Activated CD8-positive, alpha-beta memory T cell treated with anti-CD3 and anti-CD28 coated beads for 4 hours (primary cell): ENCODE measurements at regions not wholly inside any gene's neighbourhood (a gene's known extent, or its start where the extent isn't known, plus 50 kb on each side); places are given as distances from the start of the nearest gene placed in this dataset.
"Not testable (repeated sequence)": the region's sequence is repeated elsewhere in the genome, so short reads cannot be mapped to it uniquely, and the experiment has no call there.

ENCODE experiments used
- DNase-seq, 2 donors: peaks; one replicate each; pipeline ENCODE4 v3.0.0-alpha.2; 2020; ENCODE audit warnings: low read depth in 2 of 2

- DNase-seq: no peak
These were observed 246.6 kb downstream of the RRAGC start for GRCh38 chr1:38612951-38613350.

- no peak for DNase-seq
These were observed 247.8 kb downstream of the RRAGC start for GRCh38 chr1:38611664-38612211.

DNA sequence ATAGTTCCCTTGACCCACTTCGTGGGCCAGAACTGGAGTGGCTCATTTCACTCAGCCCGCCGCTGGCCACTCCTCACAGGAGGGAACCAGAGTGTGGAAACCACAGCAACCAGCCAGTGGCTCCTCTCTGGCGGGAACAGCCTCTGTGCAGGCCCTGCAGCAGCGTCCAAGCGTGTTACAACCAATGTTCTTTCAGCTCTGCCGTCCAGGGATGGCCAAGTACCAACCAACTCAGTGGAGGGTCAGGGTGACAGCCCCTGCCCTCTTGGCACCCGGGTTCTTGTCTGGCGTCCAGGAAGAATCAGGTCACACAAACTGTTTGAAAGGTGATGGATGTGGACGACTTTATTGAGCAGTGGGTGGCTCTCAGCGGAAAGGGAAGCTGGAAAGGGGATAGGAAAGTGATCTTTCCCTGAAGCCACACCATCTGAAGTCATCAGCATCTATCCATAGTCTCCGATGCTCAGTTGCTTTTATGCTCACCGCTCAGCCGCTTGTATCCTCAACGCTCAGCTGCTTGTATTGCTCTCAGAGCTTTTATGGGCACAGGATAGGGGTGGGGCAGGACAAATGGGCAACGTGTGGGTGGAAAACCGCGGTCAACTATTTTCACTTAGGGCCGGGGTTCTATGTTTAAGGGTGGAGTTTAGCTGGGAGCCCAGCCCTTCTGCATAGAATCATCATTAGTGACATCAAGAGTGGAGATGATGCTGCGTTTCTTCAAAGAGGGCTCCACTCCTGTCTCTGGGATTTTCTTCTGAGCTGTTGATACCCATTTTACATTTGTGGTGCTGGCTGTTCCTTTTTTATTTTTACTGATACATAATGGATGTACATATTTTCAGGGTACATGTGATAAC lies 250.2 kb downstream of the RRAGC start:
- DNase-seq: no peak

DNA sequence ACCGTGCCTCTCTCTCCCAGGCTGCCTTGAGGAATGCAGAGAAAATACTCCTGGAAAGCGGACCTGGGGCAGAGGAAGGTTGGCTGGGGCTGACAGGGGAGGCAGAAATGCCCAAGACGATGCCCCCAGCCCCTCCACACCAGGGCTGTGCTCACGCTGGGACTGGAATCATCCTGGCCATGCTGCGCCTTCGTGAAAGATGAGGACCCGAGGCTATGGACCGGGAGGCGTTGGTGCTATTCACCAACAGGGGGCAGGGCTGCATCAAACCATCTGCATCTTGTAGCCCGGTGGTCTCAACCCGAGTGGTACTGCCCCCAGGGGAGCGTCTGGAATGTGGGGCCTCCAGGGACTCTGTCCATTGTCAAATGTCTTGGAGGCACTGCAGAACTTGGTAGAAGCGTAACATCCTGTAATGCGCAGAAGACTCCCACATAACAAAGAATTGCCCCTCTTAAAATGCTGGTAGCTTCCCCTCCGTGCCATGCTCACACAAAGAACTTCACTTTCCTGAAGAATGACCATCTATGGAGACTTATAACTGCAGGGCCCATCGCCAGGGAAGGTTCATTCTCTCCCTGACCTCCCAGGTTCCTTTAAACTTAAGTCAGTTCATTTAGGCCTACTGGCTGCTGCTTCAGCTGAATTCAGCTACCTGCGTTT lies 251.2 kb downstream of the RRAGC start:
- no peak for DNase-seq

GRCh38 chr1:38607526-38607925 lies 252.0 kb downstream of the RRAGC start:
- DNase-seq: no peak

DNA sequence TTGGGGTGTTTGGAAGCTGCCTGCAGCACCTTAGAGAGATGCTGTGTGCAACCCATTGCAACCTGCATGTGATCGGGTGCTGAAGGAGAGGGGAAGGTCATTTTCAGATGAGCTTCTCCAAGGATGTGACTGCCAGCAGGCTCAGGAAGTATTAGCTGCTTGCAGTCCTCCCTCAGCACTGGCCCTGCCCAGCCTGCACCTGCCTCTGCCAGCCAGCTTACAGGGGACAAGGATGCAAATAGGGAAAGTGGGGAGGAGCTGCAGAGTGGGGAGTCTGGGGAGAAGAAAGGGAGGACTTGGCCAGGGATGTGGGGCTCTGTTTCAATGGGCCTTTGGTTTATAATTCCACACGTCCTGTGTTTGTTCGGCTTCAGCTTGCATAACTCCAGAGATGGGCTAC lies 254.5 kb downstream of the RRAGC start:
- no peak for DNase-seq

GRCh38 chr1:38603907-38604306 lies 255.7 kb downstream of the RRAGC start:
- no peak for DNase-seq

- DNase-seq: no peak
These were observed 258.7 kb downstream of the RRAGC start for GRCh38 chr1:38600905-38601304.

DNA sequence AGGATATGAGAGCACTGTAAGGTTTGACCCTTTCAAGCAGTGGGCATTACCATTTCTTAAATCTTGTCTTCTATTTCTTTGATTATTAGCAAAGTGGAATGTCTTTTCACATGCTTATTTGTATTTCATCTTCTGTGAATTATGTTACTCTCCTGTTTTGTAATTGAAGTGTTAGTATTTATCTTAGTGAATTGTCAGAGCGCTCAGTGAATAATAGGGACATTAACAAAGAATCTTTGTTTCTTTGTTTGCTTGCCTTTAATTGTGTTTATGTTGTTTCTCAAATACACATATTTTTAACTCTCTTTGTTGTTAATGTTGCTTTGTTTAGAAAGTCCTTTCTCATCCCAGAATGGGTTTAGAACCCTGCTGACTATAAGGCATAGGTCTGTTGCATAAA lies 259.3 kb downstream of the RRAGC start:
- DNase-seq: no peak

- no peak for DNase-seq
These were observed 261.5 kb downstream of the RRAGC start for GRCh38 chr1:38598118-38598517.

GRCh38 chr1:38589036-38589435 lies 270.5 kb downstream of the RRAGC start:
- DNase-seq: no peak

- DNase-seq: no peak
These were observed 271.8 kb downstream of the RRAGC start for GRCh38 chr1:38587766-38588165.

DNA sequence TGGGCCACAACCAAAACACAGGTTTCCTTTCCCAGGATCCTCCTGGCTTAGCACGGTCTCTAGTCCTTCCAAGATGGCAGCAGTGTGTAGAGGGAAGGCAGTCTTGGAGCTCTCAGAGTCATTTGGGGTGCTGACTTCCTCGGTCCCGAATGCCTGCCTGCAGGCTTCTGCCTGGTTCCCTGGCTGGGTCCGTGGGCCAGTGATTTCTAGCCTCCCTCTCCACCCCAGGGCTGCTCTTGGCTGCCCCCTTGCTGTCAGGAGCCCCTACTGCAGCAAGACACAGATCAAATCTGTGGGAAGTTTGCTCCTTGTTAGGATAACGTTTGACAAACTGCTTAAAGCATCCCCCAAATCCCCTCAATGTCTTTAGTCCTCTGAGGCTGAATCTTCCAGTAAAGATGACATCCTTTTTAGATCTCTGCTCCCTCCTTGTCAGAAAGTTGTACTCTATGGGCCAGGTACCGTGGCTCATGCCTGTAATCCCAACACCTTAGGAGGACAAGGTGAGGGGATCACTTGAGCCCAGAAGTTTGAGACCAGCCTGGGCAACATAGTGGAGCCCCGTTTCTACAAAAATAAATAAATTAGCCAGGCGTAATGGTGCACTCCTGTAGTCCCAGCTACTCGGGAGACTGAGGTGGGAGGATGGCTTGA lies 272.5 kb downstream of the RRAGC start:
- peak in 1 of 2 donors; percentile 2 for DNase-seq

GRCh38 chr1:38585971-38586370 lies 273.6 kb downstream of the RRAGC start:
- DNase-seq: no peak

DNA sequence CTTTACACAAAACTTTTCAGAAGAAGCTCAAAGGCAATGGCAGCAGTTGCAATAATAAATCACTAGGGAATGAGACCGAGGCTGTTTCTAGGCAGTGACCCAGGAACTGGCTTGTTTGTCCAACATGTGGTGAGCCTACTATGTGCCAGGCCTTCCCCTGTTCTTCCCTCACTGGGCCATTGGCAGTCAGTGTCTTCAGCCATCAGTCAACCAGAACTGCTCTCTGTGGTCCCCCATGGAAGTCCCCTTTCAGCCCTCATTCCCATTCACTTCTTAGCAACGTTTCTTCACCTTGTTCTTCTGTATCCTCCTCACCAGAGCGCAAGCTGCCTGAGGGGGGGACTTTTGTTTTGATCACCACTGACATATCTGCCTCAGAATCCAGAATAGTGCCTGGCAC lies 274.1 kb downstream of the RRAGC start:
- no peak for DNase-seq

- no peak for DNase-seq
These were observed 274.9 kb downstream of the RRAGC start for GRCh38 chr1:38584448-38585355.

GRCh38 chr1:38583287-38583686 lies 276.3 kb downstream of the RRAGC start:
- DNase-seq: not testable (repeated sequence)

- no peak for DNase-seq
These were observed 278.2 kb downstream of the RRAGC start for GRCh38 chr1:38581396-38581795.

- no peak for DNase-seq
These were observed 279.0 kb downstream of the RRAGC start for GRCh38 chr1:38580594-38580993.

DNA sequence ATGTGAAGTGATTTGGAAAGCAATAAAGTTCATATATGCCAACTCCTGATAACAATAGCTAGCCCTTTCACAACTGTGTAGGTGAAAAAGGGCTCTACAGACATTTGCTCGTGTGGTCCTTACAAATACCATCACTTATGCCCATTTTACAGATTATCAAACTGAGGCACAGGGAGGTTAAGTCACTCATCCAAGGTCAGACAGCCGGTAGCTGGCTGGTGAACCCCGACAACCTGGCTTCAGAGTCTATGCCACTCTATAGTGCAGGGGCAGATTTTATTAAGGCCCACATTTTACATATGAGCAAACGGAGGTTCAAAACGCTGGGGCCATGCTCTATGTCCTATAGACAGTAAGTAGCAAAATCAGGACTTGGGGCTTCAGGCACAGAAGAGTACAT lies 280.5 kb downstream of the RRAGC start:
- DNase-seq: no peak

GRCh38 chr1:38578271-38578951 lies 281.2 kb downstream of the RRAGC start:
- DNase-seq: no peak
